IPS-15b (cell line): ENCODE measurements at regions not wholly inside any gene's neighbourhood (a gene's known extent, or its start where the extent isn't known, plus 50 kb on each side); places are given as distances from the start of the nearest gene placed in this dataset.

Experiments
- H3K27me3 ChIP-seq: one replicate; pipeline ENCODE4 v1.6.1; 2013; ENCODE audit warnings: low read length; ENCODE audit not compliant: control insufficient read depth, insufficient read depth
- H3K36me3 ChIP-seq: one replicate; pipeline ENCODE4 v1.6.1; 2013; ENCODE audit warnings: low read length; ENCODE audit not compliant: control insufficient read depth, insufficient read depth
- H3K4me1 ChIP-seq: one replicate; pipeline ENCODE4 v1.6.1; 2013; ENCODE audit warnings: mild to moderate bottlenecking, low read length; ENCODE audit not compliant: control insufficient read depth, insufficient read depth
- H3K4me3 ChIP-seq: one replicate; pipeline ENCODE4 v1.5.1; 2013; ENCODE audit warnings: low read depth, low read length
- H3K9ac ChIP-seq: one replicate; pipeline ENCODE4 v1.6.1; 2013; ENCODE audit warnings: low read depth, mild to moderate bottlenecking, low read length
- H3K9me3 ChIP-seq: one replicate; pipeline ENCODE4 v1.6.1; 2013; ENCODE audit warnings: mild to moderate bottlenecking, low read length; ENCODE audit not compliant: control insufficient read depth, insufficient read depth

DNA sequence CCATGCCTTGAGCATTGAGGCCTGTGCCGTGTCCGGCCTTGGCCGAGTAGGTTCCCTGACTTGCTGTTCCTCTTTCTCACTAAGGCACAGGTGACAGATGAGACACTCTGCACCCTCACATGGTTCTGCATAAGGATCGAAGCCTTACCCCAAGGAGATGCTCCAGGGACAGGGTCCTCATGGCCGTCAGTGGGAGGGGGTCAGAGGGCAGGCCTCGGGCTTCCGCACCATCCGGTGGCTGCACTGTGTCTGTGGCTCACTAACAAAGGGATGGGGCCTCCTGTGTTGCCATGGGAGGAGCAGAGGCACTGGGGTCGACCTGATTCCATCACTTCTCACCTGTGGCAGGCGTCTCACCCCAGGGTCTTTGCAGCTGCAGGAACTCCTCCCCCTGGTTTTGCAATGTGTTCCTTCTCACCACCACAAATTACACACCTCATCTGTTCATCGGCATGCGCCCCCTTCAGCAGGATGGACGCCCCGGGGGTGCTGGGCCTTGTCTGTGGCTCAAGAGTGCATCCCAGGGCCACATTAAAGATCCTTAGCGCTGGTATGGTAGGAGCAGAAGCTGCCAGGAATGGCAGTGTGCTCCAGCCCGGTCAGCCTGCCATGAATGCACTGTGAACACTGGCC is 113.3 kb upstream of the SOX1 start:
- H3K4me1 ChIP-seq, result no peaks in the 10 kb centered on the region
- H3K9me3 ChIP-seq, result no peaks in the 10 kb centered on the region
- H3K4me3 ChIP-seq, result no peak overlapping the region
- H3K9ac ChIP-seq, result no peak overlapping the region
- no peaks in the 10 kb centered on the region for H3K27me3 ChIP-seq
- no peaks in the 10 kb centered on the region for H3K36me3 ChIP-seq

DNA sequence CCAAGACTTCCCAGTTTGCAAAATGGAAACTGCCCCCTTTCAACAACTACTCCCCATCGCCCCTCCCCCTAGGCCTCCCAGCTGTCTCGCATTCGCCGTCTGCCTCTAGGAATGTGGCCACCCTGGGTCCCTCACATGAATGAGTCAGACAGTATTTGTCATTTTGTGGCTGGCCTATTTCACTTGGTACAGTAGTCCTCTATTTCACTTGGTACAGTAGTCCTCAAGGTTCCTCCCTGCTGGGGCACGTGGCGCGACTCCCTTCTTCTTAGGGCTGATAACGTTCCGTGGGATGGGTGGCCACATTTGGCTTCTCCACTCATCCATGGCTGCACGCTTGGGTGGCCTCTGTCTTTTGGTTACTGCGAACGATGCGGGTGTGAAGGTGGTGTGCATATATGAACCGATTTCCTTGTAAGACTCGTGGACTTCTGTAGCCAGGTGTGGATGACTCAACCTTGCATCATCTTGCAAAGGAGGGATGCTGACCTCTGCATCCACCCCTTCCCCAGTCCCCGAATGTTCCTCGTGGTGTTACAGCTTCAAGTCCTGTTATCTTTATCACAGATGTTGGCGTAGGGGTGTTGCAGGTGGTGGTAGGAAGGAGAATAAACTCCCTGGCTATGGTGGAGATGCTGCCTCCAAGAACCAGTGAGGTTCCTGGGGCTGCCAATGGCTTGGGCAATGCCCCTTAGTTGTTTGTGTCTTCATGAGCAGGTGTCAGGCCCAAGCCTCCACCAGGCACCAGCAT is 112.1 kb upstream of the SOX1 start:
- H3K36me3 ChIP-seq, result no peaks in the 10 kb centered on the region
- H3K9ac ChIP-seq, result no peak overlapping the region
- H3K27me3 ChIP-seq, result no peaks in the 10 kb centered on the region
- no peaks in the 10 kb centered on the region for H3K9me3 ChIP-seq
- no peak overlapping the region for H3K4me3 ChIP-seq
- no peaks in the 10 kb centered on the region for H3K4me1 ChIP-seq

DNA sequence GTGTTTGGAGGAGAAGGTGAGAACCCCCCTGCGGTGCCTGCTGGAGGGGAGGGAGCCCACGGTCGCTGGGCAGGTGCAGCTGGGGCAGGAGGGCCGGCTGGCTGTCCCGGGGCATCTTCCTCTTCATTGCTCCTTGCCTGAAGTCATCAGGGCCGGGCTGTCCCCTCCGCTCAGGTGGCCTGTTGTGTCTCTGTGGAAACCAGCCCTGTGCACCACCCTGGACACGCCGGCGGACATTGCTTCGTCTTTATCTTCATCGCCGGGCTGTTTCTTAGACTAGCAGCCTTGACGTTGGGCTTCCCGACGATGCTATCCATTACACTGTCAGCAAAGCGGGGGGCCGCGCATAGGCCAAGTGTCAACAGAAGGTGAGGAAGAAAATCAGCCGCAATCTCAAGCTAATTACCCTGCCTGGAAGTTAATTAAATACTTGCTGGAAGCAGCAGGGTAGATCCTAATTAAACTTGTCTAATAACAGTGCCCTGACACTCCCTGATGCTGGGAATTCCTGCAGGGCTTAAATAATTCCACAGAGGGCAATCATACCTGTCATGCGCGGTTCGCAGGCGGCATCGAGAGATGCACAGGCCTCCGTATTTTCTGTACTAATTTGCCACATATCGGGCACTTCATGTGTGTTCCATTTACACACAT is 111.4 kb upstream of the SOX1 start:
- no peaks in the 10 kb centered on the region for H3K9me3 ChIP-seq
- no peaks in the 10 kb centered on the region for H3K4me1 ChIP-seq
- H3K27me3 ChIP-seq, result no peaks in the 10 kb centered on the region
- H3K4me3 ChIP-seq, result no peak overlapping the region
- H3K36me3 ChIP-seq, result no peaks in the 10 kb centered on the region
- H3K9ac ChIP-seq, result no peak overlapping the region

DNA sequence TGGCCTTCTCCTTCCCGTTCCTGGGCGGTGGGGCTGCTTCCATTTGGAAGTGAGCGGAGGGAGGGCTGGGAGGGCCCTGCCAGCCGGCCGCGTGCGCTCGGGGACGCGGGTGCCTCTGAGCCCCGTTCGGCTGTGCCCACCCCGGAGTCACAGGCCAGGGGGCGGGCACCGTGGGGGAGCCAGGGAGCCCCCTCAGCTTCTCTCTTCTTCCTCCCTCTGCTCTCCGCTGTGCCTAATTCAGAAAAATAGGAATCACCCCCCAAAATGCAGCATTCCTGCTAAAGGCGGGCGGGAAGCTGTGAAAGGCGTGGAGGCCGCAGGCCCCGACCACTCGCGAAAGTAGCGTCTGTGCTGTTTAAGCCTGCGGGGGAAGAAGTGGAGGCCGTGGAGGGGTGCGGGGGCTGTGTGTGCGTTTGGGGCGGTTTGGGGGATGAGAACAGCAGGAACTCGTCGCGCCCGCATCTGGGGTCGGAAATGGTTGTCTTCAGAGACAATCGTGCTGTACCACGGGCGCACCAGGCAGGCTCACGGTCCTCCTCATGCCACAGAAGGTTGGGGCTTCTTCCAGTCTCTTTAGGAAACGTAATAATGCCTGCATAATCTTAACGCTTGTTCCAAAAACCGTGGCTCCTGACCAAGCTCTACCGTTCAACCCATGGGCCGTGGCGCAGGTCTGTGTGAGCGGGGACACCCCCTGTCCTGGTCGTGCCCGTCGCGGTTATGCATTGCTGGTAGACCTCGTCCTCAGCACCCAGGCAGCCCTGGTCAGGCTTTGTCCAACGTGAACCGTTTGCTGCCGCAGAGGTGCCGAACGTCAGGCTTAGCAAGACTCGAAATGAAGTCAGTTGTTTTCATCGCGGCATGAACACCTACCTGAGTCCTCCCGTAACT is 110.4 kb upstream of the SOX1 start:
- Histone ChIP-seq H3K4me1 (no peaks in the 10 kb centered on the region), H3K27me3 (no peaks in the 10 kb centered on the region)

DNA sequence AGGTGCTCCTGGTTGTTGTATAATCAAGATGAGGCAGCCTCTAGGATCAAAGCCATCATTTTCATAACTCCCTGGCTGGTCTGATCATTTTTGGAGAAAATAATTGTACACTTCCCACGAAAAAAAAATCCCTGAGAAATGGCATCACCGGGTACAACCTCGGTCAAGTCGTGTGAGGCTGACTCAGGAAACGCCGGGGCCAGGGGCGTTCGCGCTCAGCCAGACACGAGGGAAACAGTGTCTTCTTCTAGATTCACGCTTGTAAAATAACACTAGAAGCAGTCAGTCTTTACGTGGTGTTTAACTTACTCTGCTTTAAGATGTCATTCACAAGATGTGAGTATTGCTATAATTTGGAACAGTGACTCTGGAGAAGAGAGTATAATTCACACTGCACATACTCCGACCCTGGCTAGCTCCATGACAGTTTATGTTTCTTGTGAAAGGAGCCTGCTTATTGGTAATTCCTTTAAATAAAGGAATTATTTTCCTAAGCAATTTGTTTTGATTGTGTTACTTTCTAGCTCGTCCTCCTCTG is 109.0 kb upstream of the SOX1 start:
- Histone ChIP-seq H3K9me3 (no peaks in the 10 kb centered on the region), H3K4me3 (no peak overlapping the region), H3K36me3 (no peaks in the 10 kb centered on the region), H3K27me3 (no peaks in the 10 kb centered on the region), H3K9ac (no peak overlapping the region), H3K4me1 (no peaks in the 10 kb centered on the region)

More for the DNA sequence above, 110.4 kb upstream of the SOX1 start:
- Histone ChIP-seq H3K4me3 (no peak overlapping the region), H3K36me3 (no peaks in the 10 kb centered on the region), H3K9me3 (no peaks in the 10 kb centered on the region), H3K9ac (no peak overlapping the region)

DNA sequence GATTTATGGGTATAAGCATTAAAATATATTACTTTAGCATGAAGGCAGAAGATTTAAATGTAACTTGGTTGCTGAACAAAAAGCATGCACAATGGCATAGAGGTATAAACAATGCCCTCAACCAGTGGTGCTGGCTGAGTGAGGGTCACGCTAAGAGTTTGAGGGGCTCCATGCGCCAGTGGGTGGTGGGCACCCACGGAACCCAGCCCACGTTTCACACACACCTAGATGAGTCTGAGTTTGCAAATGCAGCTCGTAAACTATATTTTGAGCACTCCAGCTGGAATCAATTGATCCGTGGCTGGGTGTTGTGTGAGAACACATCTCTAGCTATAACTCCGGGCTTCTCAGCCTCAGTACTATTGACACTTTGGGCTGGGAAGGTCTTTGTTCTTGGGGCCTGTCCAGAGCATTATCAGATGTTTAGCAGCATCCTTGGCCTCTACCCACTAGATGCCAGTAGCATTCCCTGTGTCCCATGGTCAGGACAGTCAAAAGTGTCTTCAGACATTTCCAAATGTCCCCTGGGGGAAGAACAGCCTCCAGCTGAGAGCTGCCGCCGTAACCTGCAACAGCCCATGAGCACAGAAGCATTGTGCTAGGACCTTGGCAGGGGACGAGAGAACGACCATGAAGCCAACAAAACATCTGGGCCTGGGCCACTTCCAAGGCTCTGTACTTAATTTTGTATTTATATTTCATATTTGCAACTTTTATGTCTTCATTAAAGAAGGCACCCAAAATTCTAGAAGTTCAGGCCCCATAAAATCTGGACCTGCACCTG is 108.1 kb upstream of the SOX1 start:
- no peak overlapping the region for H3K9ac ChIP-seq
- no peaks in the 10 kb centered on the region for H3K27me3 ChIP-seq

DNA sequence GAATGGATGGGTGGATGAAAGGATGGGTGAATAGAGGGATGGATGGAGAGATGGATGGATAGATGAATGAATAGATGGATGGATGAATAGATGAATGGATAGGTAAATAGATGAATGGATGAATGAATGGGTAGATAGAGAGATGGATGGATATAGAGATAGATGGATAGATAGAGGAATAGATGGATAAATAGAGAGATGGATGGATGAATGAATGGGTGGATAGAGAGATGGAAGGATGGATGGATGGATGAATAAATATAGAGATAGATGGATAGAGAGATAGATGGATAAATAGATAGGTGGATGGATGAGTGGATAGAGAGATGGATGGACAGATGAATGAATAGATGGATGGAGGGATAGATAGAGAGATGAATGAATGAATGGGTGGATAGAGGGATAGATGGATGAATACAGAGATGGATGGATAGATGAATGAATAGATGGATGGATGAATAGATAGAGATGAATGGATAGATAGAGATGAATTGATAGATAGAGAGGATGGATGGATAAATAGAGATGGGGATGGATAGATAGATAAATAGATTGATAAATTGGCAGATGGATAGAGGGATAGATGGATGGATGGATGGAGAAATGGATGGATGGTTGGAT is 106.7 kb upstream of the SOX1 start:
- H3K27me3 ChIP-seq, result no peaks in the 10 kb centered on the region

More for the DNA sequence above, 108.1 kb upstream of the SOX1 start:
- no peaks in the 10 kb centered on the region for H3K4me1 ChIP-seq
- H3K4me3 ChIP-seq, result no peak overlapping the region
- H3K9me3 ChIP-seq, result no peaks in the 10 kb centered on the region
- H3K36me3 ChIP-seq, result no peaks in the 10 kb centered on the region

DNA sequence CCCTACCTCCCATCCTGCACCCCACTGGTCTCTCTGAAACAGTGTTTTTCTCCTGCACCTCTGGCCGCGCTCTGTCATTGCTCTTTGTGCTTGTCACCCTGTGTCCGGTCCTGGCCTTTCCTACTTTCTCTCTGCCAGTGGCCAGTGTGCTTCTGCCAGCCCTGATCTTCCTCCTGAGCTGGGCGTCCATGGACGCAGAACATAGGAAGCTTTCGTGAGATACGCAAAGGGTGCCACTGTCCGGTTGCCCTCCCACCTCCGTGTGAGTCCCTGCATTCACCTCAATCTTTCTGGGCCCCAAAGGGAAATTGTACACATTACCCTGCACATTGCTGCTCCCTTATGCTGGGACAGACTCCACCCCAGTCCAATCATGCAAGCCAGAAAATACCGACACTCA is 105.7 kb upstream of the SOX1 start:
- Histone ChIP-seq H3K9ac (no peak overlapping the region), H3K36me3 (no peaks in the 10 kb centered on the region), H3K9me3 (no peaks in the 10 kb centered on the region), H3K4me1 (no peaks in the 10 kb centered on the region), H3K4me3 (no peak overlapping the region), H3K27me3 (no peaks in the 10 kb centered on the region)

More for the DNA sequence above, 106.7 kb upstream of the SOX1 start:
- no peaks in the 10 kb centered on the region for H3K9me3 ChIP-seq
- no peak overlapping the region for H3K4me3 ChIP-seq
- no peak overlapping the region for H3K9ac ChIP-seq
- H3K4me1 ChIP-seq, result no peaks in the 10 kb centered on the region
- no peaks in the 10 kb centered on the region for H3K36me3 ChIP-seq

DNA sequence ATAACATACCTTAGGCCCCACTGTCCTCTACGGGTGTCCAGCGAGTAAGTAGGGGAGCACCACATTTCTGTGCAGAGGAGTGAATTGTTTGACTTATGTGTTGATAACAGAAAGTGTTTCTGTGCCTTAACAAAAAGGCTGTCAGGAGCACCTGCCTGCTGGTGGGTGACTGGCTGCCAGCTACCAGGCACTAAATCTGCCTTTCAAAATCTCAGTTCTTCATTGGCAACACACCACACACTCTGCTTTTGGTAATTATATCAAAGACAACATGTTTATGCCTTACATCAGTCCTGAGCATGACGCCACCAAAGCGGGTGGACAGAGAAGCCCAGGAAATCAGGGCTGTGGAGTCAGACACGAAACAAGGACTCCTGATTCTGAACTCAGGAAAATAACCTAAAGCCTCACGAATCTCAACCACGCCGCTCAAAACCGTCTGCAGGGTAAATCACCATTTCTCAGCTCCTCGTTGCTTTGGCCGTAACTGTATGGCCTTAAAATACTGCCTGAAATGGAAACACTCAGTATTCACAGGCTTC is 105.2 kb upstream of the SOX1 start:
- Histone ChIP-seq H3K36me3 (no peaks in the 10 kb centered on the region), H3K9ac (no peak overlapping the region), H3K27me3 (no peaks in the 10 kb centered on the region), H3K9me3 (no peaks in the 10 kb centered on the region), H3K4me3 (no peak overlapping the region), H3K4me1 (no peaks in the 10 kb centered on the region)

DNA sequence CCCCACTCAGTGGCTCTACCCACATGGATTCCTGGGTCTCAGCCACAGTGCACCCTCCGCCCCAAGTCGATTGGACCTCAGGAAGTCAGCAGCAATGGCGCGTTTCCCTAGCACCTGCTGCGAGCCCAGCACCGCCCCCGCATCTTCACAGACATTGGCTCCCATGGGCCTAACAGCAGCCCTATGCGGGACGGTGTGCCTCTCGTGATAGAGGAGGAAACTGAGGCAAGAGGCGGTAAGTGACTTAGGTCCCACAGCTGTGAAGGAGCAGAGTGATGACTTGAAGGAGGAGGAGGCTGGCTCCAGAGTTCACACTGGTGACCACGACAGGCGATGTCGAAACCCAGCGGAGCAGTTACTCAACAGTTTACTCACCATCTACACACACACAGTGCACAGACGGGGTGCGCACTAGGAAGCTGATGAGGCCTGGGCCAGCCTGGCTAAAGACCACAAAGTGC is 104.5 kb upstream of the SOX1 start:
- Histone ChIP-seq H3K27me3 (no peaks in the 10 kb centered on the region), H3K4me1 (no peaks in the 10 kb centered on the region), H3K36me3 (no peaks in the 10 kb centered on the region), H3K9me3 (no peaks in the 10 kb centered on the region), H3K9ac (no peak overlapping the region), H3K4me3 (no peak overlapping the region)
